IPS-11a (cell line): ENCODE measurements at regions not wholly inside any gene's neighbourhood (a gene's known extent, or its start where the extent isn't known, plus 50 kb on each side); places are given as distances from the start of the nearest gene placed in this dataset.

Source experiments
- H3K4me3 ChIP-seq: one replicate; pipeline ENCODE4 v1.5.1; 2013; ENCODE audit warnings: low read depth, low read length, control low read depth

- no peak overlapping the region for H3K4me3 ChIP-seq
Measured at GRCh38 chr3:105923140-105923539, 54.3 kb upstream of the CBLB start.

- no peak overlapping the region for H3K4me3 ChIP-seq
Measured at GRCh38 chr3:105927741-105928140, 58.9 kb upstream of the CBLB start.

GRCh38 chr3:105930733-105931132, 61.9 kb upstream of the CBLB start:
- H3K4me3 ChIP-seq, result no peak overlapping the region

GRCh38 chr3:105931500-105931899, 62.7 kb upstream of the CBLB start:
- no peak overlapping the region for H3K4me3 ChIP-seq

- H3K4me3 ChIP-seq, result no peak overlapping the region
Measured at GRCh38 chr3:105933871-105934270, 65.1 kb upstream of the CBLB start.

- no peak overlapping the region for H3K4me3 ChIP-seq
Measured at GRCh38 chr3:105938101-105938500, 69.3 kb upstream of the CBLB start.

- no peak overlapping the region for H3K4me3 ChIP-seq
Measured at GRCh38 chr3:105938806-105939205, 70.0 kb upstream of the CBLB start.

- no peak overlapping the region for H3K4me3 ChIP-seq
Measured at GRCh38 chr3:105944276-105944675, 75.5 kb upstream of the CBLB start.

GRCh38 chr3:105944721-105945120, 75.9 kb upstream of the CBLB start:
- H3K4me3 ChIP-seq, result no peak overlapping the region

GRCh38 chr3:105948101-105948500, 79.3 kb upstream of the CBLB start:
- no peak overlapping the region for H3K4me3 ChIP-seq

- H3K4me3 ChIP-seq, result no peak overlapping the region
Measured at GRCh38 chr3:105950881-105951600, 82.2 kb upstream of the CBLB start.

- no peak overlapping the region for H3K4me3 ChIP-seq
Measured at GRCh38 chr3:105953831-105954230, 85.0 kb upstream of the CBLB start.

GRCh38 chr3:105956306-105956705, 87.5 kb upstream of the CBLB start:
- H3K4me3 ChIP-seq, result no peak overlapping the region

GRCh38 chr3:105957722-105958121, 88.9 kb upstream of the CBLB start:
- H3K4me3 ChIP-seq, result no peak overlapping the region

- H3K4me3 ChIP-seq, result no peak overlapping the region
Measured at GRCh38 chr3:105958237-105959000, 89.6 kb upstream of the CBLB start.

GRCh38 chr3:105959851-105960250, 91.0 kb upstream of the CBLB start:
- H3K4me3 ChIP-seq, result no peak overlapping the region

- H3K4me3 ChIP-seq, result no peak overlapping the region
Measured at GRCh38 chr3:105960381-105960780, 91.6 kb upstream of the CBLB start.

GRCh38 chr3:105963161-105963560, 94.3 kb upstream of the CBLB start:
- no peak overlapping the region for H3K4me3 ChIP-seq

- H3K4me3 ChIP-seq, result no peak overlapping the region
Measured at GRCh38 chr3:105965384-105965783, 96.6 kb upstream of the CBLB start.

GRCh38 chr3:105967117-105967516, 98.3 kb upstream of the CBLB start:
- no peak overlapping the region for H3K4me3 ChIP-seq

- H3K4me3 ChIP-seq, result no peak overlapping the region
Measured at GRCh38 chr3:105970283-105970682, 101.5 kb upstream of the CBLB start.

GRCh38 chr3:105972069-105972468, 103.3 kb upstream of the CBLB start:
- no peak overlapping the region for H3K4me3 ChIP-seq
